H1 (cell line): ENCODE measurements at regions not wholly inside any gene's neighbourhood (a gene's known extent, or its start where the extent isn't known, plus 50 kb on each side); places are given as distances from the start of the nearest gene placed in this dataset.

Experiments
- CTCF ChIA-PET: fragments of 300-600 bp; sonication (Branson Sonifier 250); formaldehyde crosslinking; loops from one replicate; lab custom pipeline; 2021; ENCODE audit not compliant: partially characterized antibody; lab: Charles Lee
- POLR2A ChIA-PET: fragments of 300-600 bp; sonication (Branson Sonifier 250); formaldehyde crosslinking; loops from one replicate; lab custom pipeline; 2021; ENCODE audit warnings: inconsistent platforms; ENCODE audit not compliant: partially characterized antibody; lab: Charles Lee
- DNase-seq, 2 experiments: peaks; one replicate each; pipeline versions ENCODE4 v3.0.0 to v3.0.0-alpha.2; 2010 to 2022; ENCODE audit warnings: low spot score in 2 of 2, low read depth in 1 of 2, mixed read lengths in 1 of 2
- FAIRE-seq: peaks from 2 replicates; lab custom pipeline; 2011; peaks lifted over from hg19 to GRCh38; lab: Jason Lieb, UNC
- H2AFZ ChIP-seq: 2 replicates; pipeline ENCODE4 v1.8.1; 2012; ENCODE audit warnings: low read length, inconsistent platforms
- H2AK5ac ChIP-seq: 2 replicates; pipeline ENCODE4 v1.6.1; 2013; ENCODE audit warnings: low read depth, low read length
- H2BK120ac ChIP-seq: replicated peaks from 2 replicates; pipeline ENCODE3; 2013; ENCODE audit warnings: low read depth, low read length, inconsistent platforms
- H2BK12ac ChIP-seq: 2 replicates; pipeline ENCODE4 v1.6.1; 2013; ENCODE audit warnings: low read depth, low read length
- H2BK15ac ChIP-seq: 2 replicates; pipeline ENCODE4 v1.6.1; 2013; ENCODE audit warnings: low read length
- H2BK20ac ChIP-seq: 2 replicates; pipeline ENCODE4 v1.6.1; 2013; ENCODE audit warnings: low read length
- H2BK5ac ChIP-seq: 2 replicates; pipeline ENCODE4 v1.6.1; 2013; ENCODE audit warnings: low read depth, low read length
- H3K14ac ChIP-seq: 2 replicates; pipeline ENCODE4 v1.6.1; 2013; ENCODE audit warnings: inconsistent platforms; ENCODE audit not compliant: insufficient read length
- H3K18ac ChIP-seq: 2 replicates; pipeline ENCODE4 v1.6.1; 2013; ENCODE audit warnings: low read length; ENCODE audit errors: extremely low read depth
- H3K23ac ChIP-seq: 2 replicates; pipeline ENCODE4 v1.6.1; 2013; ENCODE audit warnings: inconsistent platforms; ENCODE audit not compliant: insufficient read length
- H3K23me2 ChIP-seq: 2 replicates; pipeline ENCODE4 v1.6.1; 2013; ENCODE audit warnings: low read depth, low read length
- H3K27ac ChIP-seq: 2 replicates; pipeline ENCODE4 v1.6.1; 2011; ENCODE audit warnings: low read depth, low read length, inconsistent platforms
- H3K27me3 ChIP-seq, 4 experiments: replicated peaks in 1 of 4; 1 replicate in 1 of 4; 2 replicates in 3 of 4; pipeline versions ENCODE4 v1.6.1 to v1.8.1; 2011 to 2013; ENCODE audit warnings: low read length in 3 of 4, mild to moderate bottlenecking in 3 of 4, inconsistent platforms in 2 of 4, mixed read lengths in 2 of 4, moderate library complexity in 1 of 4; ENCODE audit not compliant: control insufficient read depth in 3 of 4, insufficient read depth in 3 of 4; ENCODE audit errors: extremely low read depth in 1 of 4
- H3K36me3 ChIP-seq, 4 experiments: 2 replicates each; pipeline versions ENCODE4 v1.6.1 to v1.8.1; 2011 to 2013; ENCODE audit warnings: mild to moderate bottlenecking in 4 of 4, low read length in 3 of 4, moderate library complexity in 2 of 4, control low read depth in 1 of 4, inconsistent platforms in 1 of 4; ENCODE audit not compliant: insufficient read depth in 4 of 4, control insufficient read depth in 2 of 4
- H3K4ac ChIP-seq: replicated peaks from 2 replicates; pipeline ENCODE3; 2013; ENCODE audit warnings: low read length, low read depth, mixed read lengths, inconsistent platforms; ENCODE audit not compliant: insufficient read length
- H3K4me1 ChIP-seq, 4 experiments: replicated peaks in 1 of 4; 1 replicate in 1 of 4; 2 replicates in 3 of 4; pipeline versions ENCODE4 v1.6.1 to v1.8.1; 2011 to 2013; ENCODE audit warnings: low read length in 3 of 4, inconsistent platforms in 2 of 4, mixed read lengths in 1 of 4; ENCODE audit not compliant: insufficient read depth in 4 of 4, control insufficient read depth in 3 of 4
- H3K4me2 ChIP-seq, 2 experiments: 2 replicates each; pipeline versions ENCODE4 v1.6.1 to v1.8.1; 2011 to 2013; ENCODE audit warnings: low read depth in 2 of 2, low read length in 2 of 2, control low read depth in 1 of 2, inconsistent platforms in 1 of 2, mild to moderate bottlenecking in 1 of 2; ENCODE audit not compliant: insufficient read depth in 1 of 2
- H3K4me3 ChIP-seq, 4 experiments: fragments of 200-600, 300-600 bp in 1 of 4; sonication (generic), shearing (Covaris generic), sonication (Bioruptor Twin) in 1 of 4; 2 replicates each; pipeline versions ENCODE4 v1.5.1 to v1.8.1; 2011 to 2016; ENCODE audit warnings: low read length in 4 of 4, low read depth in 3 of 4, control low read depth in 2 of 4, inconsistent platforms in 2 of 4, mild to moderate bottlenecking in 2 of 4, mixed read lengths in 1 of 4, moderate library complexity in 1 of 4; ENCODE audit not compliant: insufficient read depth in 2 of 4; ENCODE audit errors: extremely low read depth in 1 of 4
- H3K56ac ChIP-seq: replicated peaks from 2 replicates; pipeline ENCODE3; 2013; ENCODE audit warnings: low read depth, mild to moderate bottlenecking, mixed read lengths, low read length, inconsistent platforms; ENCODE audit not compliant: insufficient read length
- H3K79me1 ChIP-seq: 2 replicates; pipeline ENCODE4 v1.6.1; 2013; ENCODE audit warnings: low read depth, low read length, control low read depth
- H3K79me2 ChIP-seq, 2 experiments: 2 replicates each; pipeline versions ENCODE4 v1.6.1 to v1.8.1; 2012 to 2013; ENCODE audit warnings: low read length in 2 of 2, mild to moderate bottlenecking in 2 of 2, inconsistent platforms in 1 of 2; ENCODE audit not compliant: insufficient read depth in 2 of 2, control insufficient read depth in 1 of 2
- H3K9ac ChIP-seq, 4 experiments: replicated peaks in 1 of 4; 1 replicate in 1 of 4; 2 replicates in 3 of 4; pipeline versions ENCODE4 v1.6.1 to v1.8.1; 2011 to 2013; ENCODE audit warnings: low read depth in 3 of 4, low read length in 3 of 4, control low read depth in 2 of 4, mild to moderate bottlenecking in 2 of 4, moderate library complexity in 2 of 4, inconsistent platforms in 1 of 4; ENCODE audit errors: extremely low read depth in 1 of 4
- H3K9me3 ChIP-seq, 2 experiments: 2 replicates each; pipeline versions ENCODE4 v1.6.1 to v1.8.1; 2012 to 2013; ENCODE audit warnings: mild to moderate bottlenecking in 2 of 2, moderate library complexity in 2 of 2, control low read depth in 1 of 2, inconsistent platforms in 1 of 2, low read depth in 1 of 2, low read length in 1 of 2, mixed read lengths in 1 of 2; ENCODE audit not compliant: insufficient read depth in 2 of 2
- H4K20me1 ChIP-seq, 2 experiments: replicated peaks in 1 of 2; 2 replicates each; pipeline versions ENCODE3 to v1.8.1; 2011 to 2013; ENCODE audit warnings: inconsistent platforms in 2 of 2, low read length in 2 of 2, mild to moderate bottlenecking in 1 of 2; ENCODE audit not compliant: insufficient read depth in 2 of 2, control insufficient read depth in 1 of 2
- H4K5ac ChIP-seq: 2 replicates; pipeline ENCODE4 v1.6.1; 2013; ENCODE audit warnings: low read length, low read depth, mixed read lengths, inconsistent platforms; ENCODE audit not compliant: insufficient read length
- H4K8ac ChIP-seq: 2 replicates; pipeline ENCODE4 v1.8.0; 2013; ENCODE audit warnings: mild to moderate bottlenecking, moderate library complexity, low read length, inconsistent platforms; ENCODE audit not compliant: insufficient read depth; ENCODE audit errors: extremely low read depth
- H4K91ac ChIP-seq: replicated peaks from 2 replicates; pipeline ENCODE3; 2013; ENCODE audit warnings: low read length, mixed read lengths, inconsistent platforms; ENCODE audit not compliant: insufficient read length
- CEBPB ChIP-seq: IDR thresholded peaks from 2 replicates; pipeline ENCODE4 v1.6.1; 2012; ENCODE audit warnings: low read depth, low read length
- JUN ChIP-seq: IDR thresholded peaks from 2 replicates; pipeline ENCODE4 v1.6.1; 2011; ENCODE audit warnings: low read depth, mild to moderate bottlenecking, improper control_type of control experiment, low read length
- RXRA ChIP-seq: IDR thresholded peaks from 2 replicates; pipeline ENCODE4 v1.6.1; 2011; ENCODE audit warnings: low read depth, mild to moderate bottlenecking, low read length, moderate library complexity; ENCODE audit not compliant: insufficient read depth
- SIRT6 ChIP-seq: IDR thresholded peaks from one replicate; pipeline ENCODE4 v1.7.1; 2012; ENCODE audit warnings: low read length, inconsistent platforms
- SUZ12 ChIP-seq: fragments of 200-600 bp; sonication (generic); IDR thresholded peaks from 2 replicates; pipeline ENCODE4 v1.6.1; 2012; ENCODE audit warnings: mild to moderate bottlenecking, inconsistent platforms, low read length, moderate library complexity, mixed read lengths
- WGBS, 2 experiments: shearing (Covaris generic) in 1 of 2; methylation state at CpG; one replicate each; pipeline versions ENCODE4 v1.1.6 to v1.1.7; 2013 to 2015; ENCODE audit warnings: low lambda C conversion rate in 2 of 2, mixed read lengths in 2 of 2, inconsistent platforms in 1 of 2, low coverage in 1 of 2, missing lambda C conversion rate in 1 of 2; ENCODE audit not compliant: insufficient replicate concordance in 2 of 2, insufficient coverage in 1 of 2, insufficient read length in 1 of 2; ENCODE audit errors: extremely low coverage in 1 of 2, missing lambda C conversion rate in 1 of 2; 5-methylcytosine and 5-hydroxymethylcytosine counted together

- no peak overlapping the region for H2BK15ac ChIP-seq
- H2BK12ac ChIP-seq = no peak overlapping the region
- peak overlapping the region; percentile 1 to 27; a peak in 2 of 4 replicates for H3K4me2 ChIP-seq
- H3K9ac ChIP-seq = no peak overlapping the region
- H3K4me3 ChIP-seq = no peak overlapping the region
- no peaks in the 10 kb centered on the region for H4K20me1 ChIP-seq
- no peaks in the 10 kb centered on the region for H3K36me3 ChIP-seq
- no peak overlapping the region for H4K91ac ChIP-seq
- H3K9me3 ChIP-seq = no peaks in the 10 kb centered on the region
- no peak overlapping the region for H2BK20ac ChIP-seq
- no peaks in the 10 kb centered on the region for H3K23me2 ChIP-seq
- H4K5ac ChIP-seq = no peak overlapping the region
- H3K14ac ChIP-seq = no peak overlapping the region
- 46% methylated on average over 2 of the region's 2 CpGs; no CpG with 5 or more reads in 1 of the 2 experiments for WGBS, 2 experiments
- no peak overlapping the region for H2BK120ac ChIP-seq
- no peak for FAIRE-seq
- H3K4ac ChIP-seq = no peak overlapping the region
- no peak overlapping the region for H3K18ac ChIP-seq
- H3K56ac ChIP-seq = no peak overlapping the region
- H2BK5ac ChIP-seq = no peak overlapping the region
- H3K27ac ChIP-seq = no peak overlapping the region
- H3K27me3 ChIP-seq = no peaks in the 10 kb centered on the region
- H4K8ac ChIP-seq = no peak overlapping the region
- no peaks in the 10 kb centered on the region for H3K79me2 ChIP-seq
- H3K23ac ChIP-seq = no peak overlapping the region
- ChIA-PET CTCF (interaction anchor here (0.6 to 1.2 kb wide), 3 partner anchors 15 to 1280 kb away, joined by 3 read pairs; no protein-coding TSS in a partner anchor), POLR2A (no interaction called here)
- TF ChIP-seq SUZ12 (no peak), RXRA (no peak), JUN (no peak), SIRT6 (no peak), CEBPB (0 out of 2 replicates have a peak, but pooled peaks have one; percentile 21)
- no peak overlapping the region for H2AFZ ChIP-seq
- H3K4me1 ChIP-seq = peaks cover 0 to 8% (median 1%) of the 10 kb centered on the region in 4 experiments; a peak in 5 of 7 replicates
- H2AK5ac ChIP-seq = no peak overlapping the region
- H3K79me1 ChIP-seq = no peaks in the 10 kb centered on the region
- DNase-seq = no peak
Observed at GRCh38 chr21:20822666-20823065, 175.5 kb upstream of the NCAM2 start.
